GM18505 (cell line): ENCODE measurements at regions not wholly inside any gene's neighbourhood (a gene's known extent, or its start where the extent isn't known, plus 50 kb on each side); places are given as distances from the start of the nearest gene placed in this dataset.

Source experiments
- ATAC-seq: cut with Tn5 transposase; IDR thresholded peaks from one replicate; pipeline ENCODE4 v1.9.1; 2021; ENCODE audit not compliant: unreplicated experiment
- POLR2A ChIP-seq: IDR thresholded peaks from 4 replicates; pipeline ENCODE4 v1.6.1; 2011; ENCODE audit warnings: borderline replicate concordance; ENCODE audit not compliant: insufficient read depth, insufficient read length; ENCODE audit errors: extremely low read depth

GRCh38 chr19:30161770-30162169, 210.4 kb upstream of the ZNF536 start:
- no peak for TF ChIP-seq POLR2A
- ATAC-seq = no peak

GRCh38 chr19:30162718-30163117, 209.5 kb upstream of the ZNF536 start:
- ATAC-seq = no peak
- no peak for TF ChIP-seq POLR2A

GRCh38 chr19:30163663-30164062, 208.5 kb upstream of the ZNF536 start:
- no peak for ATAC-seq
- no peak for TF ChIP-seq POLR2A

- no peak for TF ChIP-seq POLR2A
- no peak for ATAC-seq
Measured at GRCh38 chr19:30165228-30165813, 206.9 kb upstream of the ZNF536 start.

- ATAC-seq = no peak
- TF ChIP-seq POLR2A = no peak
Measured at GRCh38 chr19:30167206-30167868, 204.8 kb upstream of the ZNF536 start.

- ATAC-seq = no peak
- TF ChIP-seq POLR2A = no peak
Measured at GRCh38 chr19:30167976-30168635, 204.1 kb upstream of the ZNF536 start.

GRCh38 chr19:30168760-30169159, 203.4 kb upstream of the ZNF536 start:
- no peak for TF ChIP-seq POLR2A
- no peak for ATAC-seq

GRCh38 chr19:30169196-30169900, 202.8 kb upstream of the ZNF536 start:
- no peak for TF ChIP-seq POLR2A
- no peak for ATAC-seq

- no peak for TF ChIP-seq POLR2A
- no peak for ATAC-seq
Measured at GRCh38 chr19:30170081-30170480, 202.1 kb upstream of the ZNF536 start.

- no peak for ATAC-seq
Measured at GRCh38 chr19:30170495-30171137, 201.6 kb upstream of the ZNF536 start.

GRCh38 chr19:30171138-30171635, 201.0 kb upstream of the ZNF536 start:
- no peak for TF ChIP-seq POLR2A
- no peak for ATAC-seq

More at GRCh38 chr19:30170495-30171137, 201.6 kb upstream of the ZNF536 start:
- no peak for TF ChIP-seq POLR2A

- no peak for TF ChIP-seq POLR2A
- no peak for ATAC-seq
Measured at GRCh38 chr19:30171795-30172612, 200.2 kb upstream of the ZNF536 start.

- no peak for TF ChIP-seq POLR2A
- no peak for ATAC-seq
Measured at GRCh38 chr19:30172613-30173242, 199.5 kb upstream of the ZNF536 start.
